GM21576 (cell line): ENCODE measurements at regions not wholly inside any gene's neighbourhood (a gene's known extent, or its start where the extent isn't known, plus 50 kb on each side); places are given as distances from the start of the nearest gene placed in this dataset.
"Not testable (repeated sequence)": the region's sequence is repeated elsewhere in the genome, so short reads cannot be mapped to it uniquely, and the experiment has no call there.

Experiments used
- ATAC-seq: cut with Tn5 transposase; IDR thresholded peaks from one replicate; pipeline ENCODE4 v1.9.1; 2021; ENCODE audit warnings: mild to moderate bottlenecking, moderate library complexity; ENCODE audit not compliant: unreplicated experiment

GRCh38 chr18:4797002-4797685 lies 342.0 kb upstream of the DLGAP1 start:
- ATAC-seq = no peak

- ATAC-seq = no peak
These were observed 334.4 kb upstream of the DLGAP1 start for GRCh38 chr18:4789506-4789905.

- ATAC-seq = no peak
These were observed 326.8 kb upstream of the DLGAP1 start for GRCh38 chr18:4781873-4782272.

GRCh38 chr18:4765401-4765800 lies 310.3 kb upstream of the DLGAP1 start:
- ATAC-seq = no peak

- no peak for ATAC-seq
These were observed 307.2 kb upstream of the DLGAP1 start for GRCh38 chr18:4762330-4762729.

- no peak for ATAC-seq
These were observed 303.9 kb upstream of the DLGAP1 start for GRCh38 chr18:4758980-4759379.

GRCh38 chr18:4755848-4756247 lies 300.7 kb upstream of the DLGAP1 start:
- no peak for ATAC-seq

- not testable (repeated sequence) for ATAC-seq
These were observed 298.0 kb upstream of the DLGAP1 start for GRCh38 chr18:4753151-4753550.

GRCh38 chr18:4751523-4751922 lies 296.4 kb upstream of the DLGAP1 start:
- ATAC-seq = no peak

- no peak for ATAC-seq
These were observed 295.6 kb upstream of the DLGAP1 start for GRCh38 chr18:4750393-4751346.

GRCh38 chr18:4748975-4749374 lies 293.9 kb upstream of the DLGAP1 start:
- ATAC-seq = no peak

GRCh38 chr18:4734903-4735302 lies 279.8 kb upstream of the DLGAP1 start:
- no peak for ATAC-seq

- ATAC-seq = no peak
These were observed 278.9 kb upstream of the DLGAP1 start for GRCh38 chr18:4734021-4734420.

- ATAC-seq = no peak
These were observed 266.4 kb upstream of the DLGAP1 start for GRCh38 chr18:4721545-4721944.

GRCh38 chr18:4720518-4720917 lies 265.4 kb upstream of the DLGAP1 start:
- no peak for ATAC-seq

GRCh38 chr18:4705894-4706293 lies 250.8 kb upstream of the DLGAP1 start:
- ATAC-seq = no peak

- ATAC-seq = no peak
These were observed 249.7 kb upstream of the DLGAP1 start for GRCh38 chr18:4704781-4705180.

- ATAC-seq = no peak
These were observed 236.7 kb upstream of the DLGAP1 start for GRCh38 chr18:4691836-4692235.

GRCh38 chr18:4678685-4679084 lies 223.6 kb upstream of the DLGAP1 start:
- ATAC-seq = not testable (repeated sequence)

- no peak for ATAC-seq
These were observed 221.9 kb upstream of the DLGAP1 start for GRCh38 chr18:4677006-4677405.

- ATAC-seq = no peak
These were observed 217.1 kb upstream of the DLGAP1 start for GRCh38 chr18:4672162-4672561.

GRCh38 chr18:4658804-4659203 lies 203.7 kb upstream of the DLGAP1 start:
- no peak for ATAC-seq
